Left ventricle myocardium inferior (tissue), 1 donor: ENCODE measurements at regions not wholly inside any gene's neighbourhood (a gene's known extent, or its start where the extent isn't known, plus 50 kb on each side); places are given as distances from the start of the nearest gene placed in this dataset.
A peak's percentile ranks its signal among the peaks of the same experiment; 100 is the strongest.
"Not testable (repeated sequence)": the region's sequence is repeated elsewhere in the genome, so short reads cannot be mapped to it uniquely, and the experiment has no call there.

Experiments used
- DNase-seq: peaks from one replicate; pipeline ENCODE4 v3.0.0-alpha.2; 2020
- H3K27ac ChIP-seq: fragments of 200-600 bp; replicated peaks from 2 replicates; pipeline ENCODE4 v1.8.0; 2021
- H3K27me3 ChIP-seq: fragments of 200-600 bp; 2 replicates; pipeline ENCODE4 v1.8.0; 2021; ENCODE audit warnings: low read depth
- H3K36me3 ChIP-seq: fragments of 200-600 bp; 2 replicates; pipeline ENCODE4 v1.8.0; 2021
- H3K4me1 ChIP-seq: fragments of 200-600 bp; 2 replicates; pipeline ENCODE4 v1.8.0; 2021
- H3K4me3 ChIP-seq: fragments of 200-600 bp; 2 replicates; pipeline ENCODE4 v1.8.0; 2021; ENCODE audit warnings: mild to moderate bottlenecking, moderate library complexity
- H3K9me3 ChIP-seq: fragments of 200-600 bp; replicated peaks from 2 replicates; pipeline ENCODE4 v1.8.0; 2021
- CTCF ChIP-seq: fragments of 200-600 bp; IDR thresholded peaks from 2 replicates; pipeline ENCODE4 v1.8.0; 2021; ENCODE audit warnings: antibody characterized with exemption, mild to moderate bottlenecking, borderline replicate concordance
- intact Hi-C: fragments of 100-400 bp; cut with micrococcal nuclease; formaldehyde crosslinking; loops from one replicate; pipeline ENCODE4 v1.11.0; 2022
- donor health status: DM: no; HTN: yes; CAD: no; lungs with severe emphysema.

- Histone ChIP-seq H3K27ac (peak overlapping the region; percentile 87), H3K27me3 (no peaks in the 10 kb centered on the region), H3K36me3 (no peaks in the 10 kb centered on the region), H3K4me3 (no peak overlapping the region), H3K9me3 (no peaks in the 10 kb centered on the region), H3K4me1 (peaks cover 42% of the 10 kb centered on the region)
- no peak for DNase-seq
- intact Hi-C loops = no loop called here
- no peak for TF ChIP-seq CTCF
Observed at GRCh38 chr15:67947254-67948039, 106.7 kb upstream of the PIAS1 start.

- intact Hi-C loops = no loop called here
- TF ChIP-seq CTCF = no peak
- no peak overlapping the region for H3K4me3 ChIP-seq
- H3K27me3 ChIP-seq = no peaks in the 10 kb centered on the region
- H3K36me3 ChIP-seq = no peaks in the 10 kb centered on the region
- no peak overlapping the region for H3K27ac ChIP-seq
- peaks cover 38% of the 10 kb centered on the region for H3K4me1 ChIP-seq
- no peak for DNase-seq
- H3K9me3 ChIP-seq = no peaks in the 10 kb centered on the region
Observed at GRCh38 chr15:67948215-67948614, 105.9 kb upstream of the PIAS1 start.

GRCh38 chr15:67951187-67951586 lies 102.9 kb upstream of the PIAS1 start:
- H3K4me1 ChIP-seq, H3K36me3 ChIP-seq, intact Hi-C loops, H3K27ac ChIP-seq, H3K27me3 ChIP-seq, H3K9me3 ChIP-seq, DNase-seq, H3K4me3 ChIP-seq: not testable (repeated sequence)

- Histone ChIP-seq H3K4me1 (no peaks in the 10 kb centered on the region), H3K9me3 (no peaks in the 10 kb centered on the region), H3K27ac (no peak overlapping the region), H3K4me3 (no peak overlapping the region), H3K36me3 (no peaks in the 10 kb centered on the region), H3K27me3 (no peaks in the 10 kb centered on the region)
- DNase-seq = no peak
- intact Hi-C loops = no loop called here
- TF ChIP-seq CTCF = no peak
Observed at GRCh38 chr15:67953299-67953698, 100.8 kb upstream of the PIAS1 start.

- no peak overlapping the region for H3K4me3 ChIP-seq
- no peak for TF ChIP-seq CTCF
- intact Hi-C loops = no loop called here
- H3K27me3 ChIP-seq = no peaks in the 10 kb centered on the region
- H3K9me3 ChIP-seq = no peaks in the 10 kb centered on the region
- peak overlapping the region; percentile 17 for H3K27ac ChIP-seq
- no peak for DNase-seq
- no peaks in the 10 kb centered on the region for H3K36me3 ChIP-seq
- H3K4me1 ChIP-seq = no peaks in the 10 kb centered on the region
Observed at GRCh38 chr15:67955252-67955651, 98.9 kb upstream of the PIAS1 start.

- H3K4me3 ChIP-seq = no peak overlapping the region
- TF ChIP-seq CTCF = no peak
- H3K9me3 ChIP-seq = no peaks in the 10 kb centered on the region
- intact Hi-C loops = no loop called here
- H3K27ac ChIP-seq = peak overlapping the region; percentile 44
- no peaks in the 10 kb centered on the region for H3K36me3 ChIP-seq
- no peaks in the 10 kb centered on the region for H3K4me1 ChIP-seq
- H3K27me3 ChIP-seq = no peaks in the 10 kb centered on the region
- no peak for DNase-seq
Observed at GRCh38 chr15:67957435-67958132, 96.5 kb upstream of the PIAS1 start.
